ENCODE measurements at regions not wholly inside any gene's neighbourhood (a gene's known extent, or its start where the extent isn't known, plus 50 kb on each side); places are given as distances from the start of the nearest gene placed in this dataset.

GRCh38 chr21:43278766-43279577, 110.2 kb downstream of the CRYAA start:
- H2AFZ ChIP-seq: no peak overlapping the region
- 89% methylated on average over 32 of the region's 32 CpGs for WGBS (ENCODE audit: low lambda C conversion rate, missing lambda C conversion rate)
- no peak overlapping the region for H3K27ac ChIP-seq
- TF ChIP-seq EZH2phosphoT487 (IDR thresholded peaks at IDR 0.05; ENCODE audit: low read depth, severe bottlenecking, unreplicated experiment): no peak
- TF ChIP-seq CTCF (IDR thresholded peaks at IDR 0.05; ENCODE audit: poor library complexity): no peak
- no peak for TF ChIP-seq EZH2 (IDR thresholded peaks at IDR 0.05; ENCODE audit: borderline replicate concordance)
- no peaks in the 10 kb centered on the region for H3K9me2 ChIP-seq (replicated peaks; ENCODE audit: insufficient read depth)
- no peak for DNase-seq (ENCODE audit: low spot score)
- no peaks in the 10 kb centered on the region for H3K36me3 ChIP-seq (replicated peaks; ENCODE audit: insufficient read depth, low read depth)
- no peak overlapping the region for H3K4me3 ChIP-seq
- H3K4me2 ChIP-seq: no peak overlapping the region
- no peaks in the 10 kb centered on the region for H4K20me1 ChIP-seq (ENCODE audit: insufficient read depth, poor library complexity, severe bottlenecking)
- no peaks in the 10 kb centered on the region for H3K9me3 ChIP-seq (ENCODE audit: low read depth)
- H3K4me1 ChIP-seq (ENCODE audit: insufficient read depth): peaks cover 12% of the 10 kb centered on the region
- no peaks in the 10 kb centered on the region for H3K79me2 ChIP-seq
- H3K27me3 ChIP-seq: no peaks in the 10 kb centered on the region

- Histone ChIP-seq H3K27ac (no peak overlapping the region), H2AFZ (no peak overlapping the region), H3K79me2 (no peaks in the 10 kb centered on the region), H3K9me3 (ENCODE audit: low read depth) (no peaks in the 10 kb centered on the region), H4K20me1 (ENCODE audit: insufficient read depth, poor library complexity, severe bottlenecking) (no peaks in the 10 kb centered on the region), H3K4me2 (no peak overlapping the region), H3K9me2 (replicated peaks; ENCODE audit: insufficient read depth) (no peaks in the 10 kb centered on the region), H3K4me3 (no peak overlapping the region), H3K36me3 (replicated peaks; ENCODE audit: insufficient read depth, low read depth) (no peaks in the 10 kb centered on the region), H3K27me3 (no peaks in the 10 kb centered on the region), H3K4me1 (ENCODE audit: insufficient read depth) (peaks cover 15% of the 10 kb centered on the region)
- WGBS (ENCODE audit: low lambda C conversion rate, missing lambda C conversion rate): 85% methylated on average over 12 of the region's 12 CpGs
- DNase-seq (ENCODE audit: low spot score): no peak
- no peak for TF ChIP-seq EZH2 (IDR thresholded peaks at IDR 0.05; ENCODE audit: borderline replicate concordance)
- no peak for TF ChIP-seq CTCF (IDR thresholded peaks at IDR 0.05; ENCODE audit: poor library complexity)
- TF ChIP-seq EZH2phosphoT487 (IDR thresholded peaks at IDR 0.05; ENCODE audit: low read depth, severe bottlenecking, unreplicated experiment): no peak
Observed at GRCh38 chr21:43278359-43278758, 109.6 kb downstream of the CRYAA start.

- no peaks in the 10 kb centered on the region for H3K79me2 ChIP-seq
- no peaks in the 10 kb centered on the region for H4K20me1 ChIP-seq (ENCODE audit: insufficient read depth, poor library complexity, severe bottlenecking)
- no peak overlapping the region for H3K4me2 ChIP-seq
- H3K36me3 ChIP-seq (replicated peaks; ENCODE audit: insufficient read depth, low read depth): no peaks in the 10 kb centered on the region
- no peaks in the 10 kb centered on the region for H3K27me3 ChIP-seq
- no peak overlapping the region for H3K27ac ChIP-seq
- peaks cover 15% of the 10 kb centered on the region for H3K4me1 ChIP-seq (ENCODE audit: insufficient read depth)
- TF ChIP-seq EZH2 (IDR thresholded peaks at IDR 0.05; ENCODE audit: borderline replicate concordance): no peak
- TF ChIP-seq CTCF (IDR thresholded peaks at IDR 0.05; ENCODE audit: poor library complexity): no peak
- no peak for TF ChIP-seq EZH2phosphoT487 (IDR thresholded peaks at IDR 0.05; ENCODE audit: low read depth, severe bottlenecking, unreplicated experiment)
- H3K4me3 ChIP-seq: no peak overlapping the region
- H2AFZ ChIP-seq: no peak overlapping the region
- no peaks in the 10 kb centered on the region for H3K9me2 ChIP-seq (replicated peaks; ENCODE audit: insufficient read depth)
- no peak for DNase-seq (ENCODE audit: low spot score)
- no peaks in the 10 kb centered on the region for H3K9me3 ChIP-seq (ENCODE audit: low read depth)
- 64% methylated on average over 30 of the region's 30 CpGs for WGBS (ENCODE audit: low lambda C conversion rate, missing lambda C conversion rate)
Observed at GRCh38 chr21:43277481-43278351, 108.9 kb downstream of the CRYAA start.
